ENCODE measurements at regions not wholly inside any gene's neighbourhood (a gene's known extent, or its start where the extent isn't known, plus 50 kb on each side); places are given as distances from the start of the nearest gene placed in this dataset.

- TF ChIP-seq TEAD4 (IDR thresholded peaks at IDR 0.05; ENCODE audit: low read depth, low read length) (no peak), FOSL1 (IDR thresholded peaks at IDR 0.05; ENCODE audit: insufficient read depth, low read depth, low read length) (no peak)
Measured at GRCh38 chr19:31574251-31574973, 225.2 kb upstream of the TSHZ3 start (continued).
